Neural cell (in vitro differentiated cells): ENCODE measurements at regions not wholly inside any gene's neighbourhood (a gene's known extent, or its start where the extent isn't known, plus 50 kb on each side); places are given as distances from the start of the nearest gene placed in this dataset.

Experiments
- H2AFZ ChIP-seq: fragments of 200-600, 300-800 bp; sonication (generic), shearing (Covaris generic); 2 replicates; pipeline ENCODE4 v1.6.0; 2014; ENCODE audit warnings: low read depth, mild to moderate bottlenecking, antibody characterized with exemption, low read length, moderate library complexity
- H3F3A ChIP-seq: fragments of 200-600 bp; shearing (Covaris generic); 2 replicates; pipeline ENCODE4 v1.6.1; 2016; ENCODE audit warnings: mild to moderate bottlenecking, moderate library complexity, mixed read lengths, antibody characterized with exemption, low read length; ENCODE audit not compliant: insufficient read depth, poor library complexity, severe bottlenecking
- H3K27ac ChIP-seq: fragments of 200-600, 300-800 bp; sonication (generic), shearing (Covaris generic); 2 replicates; pipeline ENCODE4 v1.5.1; 2014; ENCODE audit warnings: mild to moderate bottlenecking, low read length, moderate library complexity
- H3K27me3 ChIP-seq: fragments of 300-800, 200-600 bp; sonication (generic), shearing (Covaris generic); 2 replicates; pipeline ENCODE4 v1.6.0; 2014; ENCODE audit warnings: mild to moderate bottlenecking, low read depth, low read length, moderate library complexity; ENCODE audit not compliant: insufficient read depth
- H3K36me3 ChIP-seq: fragments of 300-800, 200-600 bp; sonication (generic), shearing (Covaris generic); 2 replicates; pipeline ENCODE4 v1.5.1; 2014; ENCODE audit warnings: mild to moderate bottlenecking, antibody characterized with exemption, low read length, moderate library complexity; ENCODE audit not compliant: insufficient read depth
- H3K4me2 ChIP-seq: fragments of 300-800, 200-600 bp; sonication (generic), shearing (Covaris generic); 2 replicates; pipeline ENCODE4 v1.6.0; 2014; ENCODE audit warnings: mild to moderate bottlenecking, low read length
- H3K4me3 ChIP-seq: fragments of 300-800, 200-600 bp; sonication (generic), shearing (Covaris generic); 2 replicates; pipeline ENCODE4 v1.5.1; 2014; ENCODE audit warnings: mild to moderate bottlenecking, low read length, moderate library complexity
- H3K79me2 ChIP-seq: fragments of 200-600 bp; shearing (Covaris generic); replicated peaks from 2 replicates; pipeline ENCODE4 v1.6.0; 2014; ENCODE audit warnings: mild to moderate bottlenecking, low read length, moderate library complexity; ENCODE audit not compliant: insufficient read depth
- H3K9ac ChIP-seq: fragments of 300-800, 200-600 bp; sonication (generic), shearing (Covaris generic); 2 replicates; pipeline ENCODE4 v1.6.1; 2016; ENCODE audit warnings: mild to moderate bottlenecking, low read length, mixed read lengths
- H3K9me2 ChIP-seq: fragments of 200-600 bp; shearing (Covaris generic); 2 replicates; pipeline ENCODE4 v1.6.1; 2016; ENCODE audit warnings: mild to moderate bottlenecking, low read length, mixed read lengths; ENCODE audit not compliant: insufficient read depth
- H3K9me3 ChIP-seq: fragments of 200-600, 300-800 bp; sonication (generic), shearing (Covaris generic); 2 replicates; pipeline ENCODE4 v1.6.1; 2016; ENCODE audit warnings: mild to moderate bottlenecking, mixed run types, low read length, moderate library complexity, mixed read lengths
- H4K20me1 ChIP-seq: fragments of 200-600 bp; shearing (Covaris generic); 2 replicates; pipeline ENCODE4 v1.6.1; 2016; ENCODE audit warnings: mild to moderate bottlenecking, mixed run types; ENCODE audit not compliant: insufficient read depth
- CTCF ChIP-seq: fragments of 450-650 bp; IDR thresholded peaks from 2 replicates; pipeline ENCODE4 v1.5.1; 2014; ENCODE audit warnings: antibody characterized with exemption, mild to moderate bottlenecking, moderate library complexity; ENCODE audit not compliant: poor library complexity, severe bottlenecking
- EP300 ChIP-seq: fragments of 450-650 bp; conservative IDR thresholded peaks from 2 replicates; pipeline ENCODE4 v1.6.1; 2014; ENCODE audit warnings: antibody characterized with exemption, mild to moderate bottlenecking, moderate library complexity; ENCODE audit not compliant: poor library complexity, severe bottlenecking
- EZH2 ChIP-seq: fragments of 200-600, 300-800 bp; shearing (Covaris generic), sonication (generic); IDR thresholded peaks from 2 replicates; pipeline ENCODE4 v1.6.1; 2014; ENCODE audit warnings: antibody characterized with exemption, low read length, borderline replicate concordance, mild to moderate bottlenecking; ENCODE audit not compliant: insufficient read depth, poor library complexity, severe bottlenecking
- MXI1 ChIP-seq: fragments of 450-650 bp; conservative IDR thresholded peaks from 2 replicates; pipeline ENCODE4 v1.6.1; 2014; ENCODE audit warnings: antibody characterized with exemption, mild to moderate bottlenecking; ENCODE audit not compliant: poor library complexity, severe bottlenecking
- POLR2AphosphoS5 ChIP-seq: IDR thresholded peaks from 2 replicates; pipeline ENCODE4 v1.6.1; 2012
- RAD21 ChIP-seq: fragments of 450-650 bp; conservative IDR thresholded peaks from 2 replicates; pipeline ENCODE4 v1.6.1; 2014; ENCODE audit warnings: antibody characterized with exemption, mild to moderate bottlenecking, moderate library complexity
- REST ChIP-seq: IDR thresholded peaks from 2 replicates; pipeline ENCODE4 v1.6.1; 2012; ENCODE audit warnings: borderline replicate concordance
- SMC3 ChIP-seq: fragments of 450-650 bp; conservative IDR thresholded peaks from 2 replicates; pipeline ENCODE4 v1.6.1; 2014; ENCODE audit warnings: antibody characterized with exemption, mild to moderate bottlenecking, moderate library complexity; ENCODE audit not compliant: poor library complexity
- TAF1 ChIP-seq: IDR thresholded peaks from 2 replicates; pipeline ENCODE4 v1.6.1; 2012; ENCODE audit warnings: low read depth

GRCh38 chr2:15028406-15028805 is 395.9 kb downstream of the LRATD1 start:
- H3K4me3 ChIP-seq, result no peak overlapping the region

GRCh38 chr2:15031745-15032240 is 399.3 kb downstream of the LRATD1 start:
- H3K4me3 ChIP-seq, result no peak overlapping the region
- H3K9ac ChIP-seq, result no peak overlapping the region

More at GRCh38 chr2:15028406-15028805, 395.9 kb downstream of the LRATD1 start:
- H3F3A ChIP-seq, result no peaks in the 10 kb centered on the region
- no peaks in the 10 kb centered on the region for H3K27me3 ChIP-seq
- H3K79me2 ChIP-seq, result no peaks in the 10 kb centered on the region
- no peak for TF ChIP-seq TAF1
- H3K9me2 ChIP-seq, result no peaks in the 10 kb centered on the region
- H3K9ac ChIP-seq, result no peak overlapping the region
- H3K36me3 ChIP-seq, result no peaks in the 10 kb centered on the region
- no peak overlapping the region for H3K27ac ChIP-seq
- no peak overlapping the region for H3K4me2 ChIP-seq
- no peak overlapping the region for H2AFZ ChIP-seq
- H3K9me3 ChIP-seq, result no peaks in the 10 kb centered on the region
- H4K20me1 ChIP-seq, result no peaks in the 10 kb centered on the region

GRCh38 chr2:15034246-15034645 is 401.7 kb downstream of the LRATD1 start:
- no peak overlapping the region for H3K9ac ChIP-seq
- no peaks in the 10 kb centered on the region for H3F3A ChIP-seq
- no peak overlapping the region for H3K4me3 ChIP-seq
- H3K9me3 ChIP-seq, result no peaks in the 10 kb centered on the region
- no peak overlapping the region for H2AFZ ChIP-seq
- H3K36me3 ChIP-seq, result no peaks in the 10 kb centered on the region
- no peak overlapping the region for H3K4me2 ChIP-seq
- H3K79me2 ChIP-seq, result no peaks in the 10 kb centered on the region
- H3K27ac ChIP-seq, result no peak overlapping the region
- TF ChIP-seq SMC3 (no peak), RAD21 (no peak), REST (no peak), POLR2AphosphoS5 (no peak), TAF1 (no peak), EP300 (no peak), EZH2 (no peak), CTCF (no peak), MXI1 (no peak)
- H3K27me3 ChIP-seq, result no peaks in the 10 kb centered on the region
- no peaks in the 10 kb centered on the region for H3K9me2 ChIP-seq
- H4K20me1 ChIP-seq, result no peaks in the 10 kb centered on the region

More at GRCh38 chr2:15031745-15032240, 399.3 kb downstream of the LRATD1 start:
- H3K27ac ChIP-seq, result no peak overlapping the region
- H3K4me2 ChIP-seq, result no peak overlapping the region
- H3K9me3 ChIP-seq, result no peaks in the 10 kb centered on the region
- H3K9me2 ChIP-seq, result no peaks in the 10 kb centered on the region
- no peaks in the 10 kb centered on the region for H3F3A ChIP-seq
- H3K36me3 ChIP-seq, result no peaks in the 10 kb centered on the region
- no peak overlapping the region for H2AFZ ChIP-seq
- no peaks in the 10 kb centered on the region for H3K79me2 ChIP-seq
- H3K27me3 ChIP-seq, result no peaks in the 10 kb centered on the region
- TF ChIP-seq SMC3 (no peak), POLR2AphosphoS5 (no peak), EP300 (no peak), TAF1 (no peak)
- H4K20me1 ChIP-seq, result no peaks in the 10 kb centered on the region
